ENCODE measurements at regions not wholly inside any gene's neighbourhood (a gene's known extent, or its start where the extent isn't known, plus 50 kb on each side); places are given as distances from the start of the nearest gene placed in this dataset.

DNA sequence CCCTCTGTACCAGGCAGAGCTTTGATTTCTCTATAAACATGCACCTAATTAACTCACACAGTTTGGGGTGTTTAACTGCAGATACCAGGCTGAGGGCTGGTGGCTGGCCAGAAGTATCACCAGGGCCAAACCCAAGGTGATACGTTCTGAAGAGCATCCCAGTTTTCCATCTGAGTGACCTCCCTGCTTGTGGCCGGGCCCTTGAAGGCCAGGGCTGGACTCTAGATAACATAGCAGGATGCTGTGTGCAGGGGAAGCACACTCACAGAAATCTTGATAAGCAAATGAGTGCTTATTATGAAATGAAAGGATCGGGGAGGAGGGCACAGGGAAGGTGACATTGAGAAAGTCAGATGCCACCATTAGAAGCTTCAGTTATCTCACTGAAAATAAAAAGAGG, 582.4 kb downstream of the BRINP1 start:
- Histone ChIP-seq H4K5ac (ENCODE audit: insufficient read length, low read depth, low read length) (no peak overlapping the region), H3K79me1 (ENCODE audit: insufficient read depth, low read depth, low read length, poor library complexity, severe bottlenecking) (no peaks in the 10 kb centered on the region), H2BK15ac (ENCODE audit: low read depth, low read length) (no peak overlapping the region), H3K27ac (ENCODE audit: insufficient read length, low read depth, low read length) (no peak overlapping the region), H3K9me3 (ENCODE audit: control insufficient read depth, low read depth, low read length) (no peaks in the 10 kb centered on the region), H3K9ac (ENCODE audit: extremely low read depth, insufficient read length, low read length) (no peak overlapping the region), H3T11ph (ENCODE audit: low read length) (no peak overlapping the region), H4K91ac (ENCODE audit: insufficient read length, low read depth, low read length) (no peak overlapping the region), H3K23me2 (ENCODE audit: insufficient read length, low read depth, low read length, poor library complexity, severe bottlenecking) (no peaks in the 10 kb centered on the region), H2BK5ac (ENCODE audit: insufficient read length, low read length) (no peak overlapping the region), H2BK120ac (ENCODE audit: low read depth, low read length, poor library complexity, severe bottlenecking) (no peak overlapping the region), H3K14ac (ENCODE audit: insufficient read depth, low read length) (no peak overlapping the region), H2BK12ac (ENCODE audit: insufficient read length, low read depth, low read length) (no peak overlapping the region), H3K56ac (ENCODE audit: insufficient read length, low read depth, low read length) (no peak overlapping the region), H4K8ac (replicated peaks; ENCODE audit: insufficient read length, low read depth, low read length) (no peak overlapping the region), H3K18ac (ENCODE audit: insufficient read length, low read depth, low read length) (no peak overlapping the region), H3K4ac (ENCODE audit: low read depth, low read length) (no peak overlapping the region), H3K23ac (ENCODE audit: insufficient read length, low read depth, low read length) (no peak overlapping the region), H2BK20ac (ENCODE audit: low read depth, low read length, poor library complexity, severe bottlenecking) (no peak overlapping the region), H3K4me1 (ENCODE audit: insufficient read depth, low read length) (no peaks in the 10 kb centered on the region), H3K4me2 (ENCODE audit: insufficient read depth, insufficient read length, low read length) (no peak overlapping the region), H3K27me3 (ENCODE audit: insufficient read depth, low read length) (no peaks in the 10 kb centered on the region), H3K79me2 (ENCODE audit: insufficient read depth, low read length) (no peaks in the 10 kb centered on the region), H4K20me1 (ENCODE audit: control insufficient read depth, insufficient read depth, insufficient read length) (no peaks in the 10 kb centered on the region), H2AFZ (ENCODE audit: low read length) (no peak overlapping the region), H2AK5ac (ENCODE audit: insufficient read length, low read length) (no peak overlapping the region)
- Mint-ChIP-seq H3K27ac (no peak overlapping the region; a peak in 1 of 7 replicates), H3K4me3 (no peak overlapping the region), H3K27me3 (ENCODE audit: low read depth) (0 out of 2 replicates have a peak, but pooled peaks cover 4% of the 10 kb centered on the region), H3K9me3 (no peaks in the 10 kb centered on the region), H3K36me3 (ENCODE audit: insufficient read depth in 1 of 3, low read depth in 3 of 3) (no peaks in the 10 kb centered on the region), H3K4me1 (no peaks in the 10 kb centered on the region)
- no peak for DNase-seq
- TF ChIP-seq, protein P1, sequence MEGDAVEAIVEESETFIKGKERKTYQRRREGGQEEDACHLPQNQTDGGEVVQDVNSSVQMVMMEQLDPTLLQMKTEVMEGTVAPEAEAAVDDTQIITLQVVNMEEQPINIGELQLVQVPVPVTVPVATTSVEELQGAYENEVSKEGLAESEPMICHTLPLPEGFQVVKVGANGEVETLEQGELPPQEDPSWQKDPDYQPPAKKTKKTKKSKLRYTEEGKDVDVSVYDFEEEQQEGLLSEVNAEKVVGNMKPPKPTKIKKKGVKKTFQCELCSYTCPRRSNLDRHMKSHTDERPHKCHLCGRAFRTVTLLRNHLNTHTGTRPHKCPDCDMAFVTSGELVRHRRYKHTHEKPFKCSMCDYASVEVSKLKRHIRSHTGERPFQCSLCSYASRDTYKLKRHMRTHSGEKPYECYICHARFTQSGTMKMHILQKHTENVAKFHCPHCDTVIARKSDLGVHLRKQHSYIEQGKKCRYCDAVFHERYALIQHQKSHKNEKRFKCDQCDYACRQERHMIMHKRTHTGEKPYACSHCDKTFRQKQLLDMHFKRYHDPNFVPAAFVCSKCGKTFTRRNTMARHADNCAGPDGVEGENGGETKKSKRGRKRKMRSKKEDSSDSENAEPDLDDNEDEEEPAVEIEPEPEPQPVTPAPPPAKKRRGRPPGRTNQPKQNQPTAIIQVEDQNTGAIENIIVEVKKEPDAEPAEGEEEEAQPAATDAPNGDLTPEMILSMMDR (conservative IDR thresholded peaks at IDR 0.05), result no peak
- WGBS (ENCODE audit: extremely low coverage, insufficient read length, low lambda C conversion rate), result no CpG with 5 or more reads among the region's 3 CpGs

Measured in H9 (cell line).